GM12878 (cell line): ENCODE measurements at regions not wholly inside any gene's neighbourhood (a gene's known extent, or its start where the extent isn't known, plus 50 kb on each side); places are given as distances from the start of the nearest gene placed in this dataset.

ENCODE experiments used
- ATAC-seq: fragments of 200-7000 bp; cut with Tn5 transposase; 3 replicates; pipeline ENCODE4 v1.9.1; 2020; ENCODE audit warnings: mild to moderate bottlenecking, moderate library complexity
- BruUV-seq: library from RNA; stranded (reverse); fragments of 400-500 nt; replicated peaks from 2 replicates; lab custom pipeline; 2021; lab: Mats Ljungman, UMichigan
- CTCF ChIA-PET: fragments of 300-600 bp; sonication (Branson Sonifier 250); formaldehyde crosslinking; extraction: SDS; loops from one replicate; lab custom pipeline; 2021; ENCODE audit warnings: inconsistent platforms; lab: Yijun Ruan, JAX
- POLR2A ChIA-PET: fragments of 350-600 bp; formaldehyde crosslinking; extraction: SDS; loops from one replicate; lab custom pipeline; 2021; ENCODE audit warnings: inconsistent platforms; lab: Charles Lee
- RAD21 ChIA-PET: fragments of 300-600 bp; sonication (Branson Sonifier 250); formaldehyde crosslinking; loops from one replicate; lab custom pipeline; 2023; ENCODE audit warnings: antibody characterized with exemption; ENCODE audit not compliant: unreplicated experiment; lab: Charles Lee
- SMC1A ChIA-PET: fragments of 300-600 bp; sonication (Branson Sonifier 250); formaldehyde crosslinking; loops from one replicate; lab custom pipeline; 2023; ENCODE audit not compliant: unreplicated experiment, uncharacterized antibody; lab: Charles Lee
- DNase-seq: peaks from one replicate; pipeline ENCODE4 v3.0.0-alpha.2; 2011; ENCODE audit warnings: low read depth, low spot score
- FAIRE-seq: peaks from 3 replicates; lab custom pipeline; 2011; peaks lifted over from hg19 to GRCh38; lab: Jason Lieb, UNC
- H2AFZ ChIP-seq: 2 replicates; pipeline ENCODE4 v1.6.0; 2011; ENCODE audit warnings: low read depth, low read length, control low read depth; ENCODE audit not compliant: control insufficient read depth
- H3K27ac ChIP-seq: 2 replicates; pipeline ENCODE4 v1.5.1; 2011; ENCODE audit warnings: control low read depth; ENCODE audit not compliant: control insufficient read depth, insufficient read depth
- H3K27me3 ChIP-seq, 2 experiments: replicated peaks in 1 of 2; 2 replicates each; pipeline versions ENCODE4 v1.6.0 to v1.6.1; 2011; ENCODE audit warnings: low read length in 1 of 2; ENCODE audit not compliant: control insufficient read depth in 2 of 2, insufficient read depth in 2 of 2
- H3K36me3 ChIP-seq, 2 experiments: 2 replicates each; pipeline ENCODE4 v1.5.1; 2011; ENCODE audit warnings: low read length in 1 of 2; ENCODE audit not compliant: control insufficient read depth in 2 of 2, insufficient read depth in 2 of 2
- H3K4me1 ChIP-seq: 2 replicates; pipeline ENCODE4 v1.6.1; 2011; ENCODE audit warnings: mild to moderate bottlenecking, low read length, moderate library complexity, mixed read lengths; ENCODE audit not compliant: control insufficient read depth, insufficient read depth
- H3K4me2 ChIP-seq: 2 replicates; pipeline ENCODE4 v1.6.0; 2011; ENCODE audit warnings: control low read depth; ENCODE audit not compliant: control insufficient read depth, insufficient read depth
- H3K4me3 ChIP-seq: fragments of 200-600 bp; sonication (generic); 2 replicates; pipeline ENCODE4 v1.5.1; 2016
- H3K79me2 ChIP-seq: 2 replicates; pipeline ENCODE4 v1.6.0; 2011; ENCODE audit warnings: low read length; ENCODE audit not compliant: control insufficient read depth, insufficient read depth
- H3K9ac ChIP-seq: 2 replicates; pipeline ENCODE4 v1.8.0; 2011; ENCODE audit warnings: low read length, control low read depth, mixed read lengths; ENCODE audit not compliant: control insufficient read depth, insufficient read depth
- H3K9me3 ChIP-seq: replicated peaks from 3 replicates; pipeline ENCODE4 v1.5.1; 2011; ENCODE audit warnings: mild to moderate bottlenecking, low read length; ENCODE audit not compliant: control insufficient read depth, insufficient read depth
- H4K20me1 ChIP-seq: 2 replicates; pipeline ENCODE4 v1.6.0; 2011; ENCODE audit not compliant: control insufficient read depth, insufficient read depth
- BCL11A ChIP-seq: IDR thresholded peaks from 2 replicates; pipeline ENCODE4 v1.6.1; 2011; ENCODE audit warnings: low read depth, low read length
- EED ChIP-seq: sonication (generic); IDR thresholded peaks from 2 replicates; pipeline ENCODE4 v1.6.1; 2016; ENCODE audit warnings: antibody characterized with exemption, low read depth
- FOXK2 ChIP-seq: fragments of 450-650 bp; IDR thresholded peaks from 2 replicates; pipeline ENCODE4 v1.6.1; 2017; ENCODE audit warnings: mild to moderate bottlenecking, moderate library complexity
- JUNB ChIP-seq: IDR thresholded peaks from 2 replicates; pipeline ENCODE4 v1.6.1; 2016; ENCODE audit warnings: antibody characterized with exemption, mild to moderate bottlenecking
- NFIC ChIP-seq: IDR thresholded peaks from 2 replicates; pipeline ENCODE4 v1.6.1; 2012; ENCODE audit warnings: low read depth, mild to moderate bottlenecking, inconsistent platforms, low read length, moderate library complexity
- WGBS: methylation state at CpG from one replicate; pipeline ENCODE4 v1.1.6; 2016; ENCODE audit warnings: low lambda C conversion rate; ENCODE audit not compliant: insufficient replicate concordance, insufficient coverage; ENCODE audit errors: missing lambda C conversion rate; 5-methylcytosine and 5-hydroxymethylcytosine counted together
- in situ Hi-C: fragments of 300-500 bp; cut with MboI; formaldehyde crosslinking; loops from 9 replicates; pipeline ENCODE4 v1.14.3; 2018; ENCODE audit warnings: mixed read lengths
- intact Hi-C: fragments of 100-400 bp; cut with micrococcal nuclease; formaldehyde crosslinking; loops from one replicate; pipeline ENCODE4 v1.14.2; 2022; ENCODE audit not compliant: unreplicated experiment
- TF ChIP-seq, protein P1 (sequence below): fragments of 450-650 bp; formaldehyde crosslinking; IDR thresholded peaks from 2 replicates; pipeline ENCODE4 v1.4.0; 2020; ENCODE audit warnings: mild to moderate bottlenecking, moderate library complexity
- TF ChIP-seq, protein P2 (sequence below): fragments of 450-650 bp; IDR thresholded peaks from 2 replicates; pipeline ENCODE4 v1.6.1; 2014; ENCODE audit warnings: mild to moderate bottlenecking
- TF ChIP-seq, protein P3 (sequence below): fragments of 450-650 bp; conservative IDR thresholded peaks from 2 replicates; pipeline ENCODE4 v1.6.1; 2017; ENCODE audit warnings: mild to moderate bottlenecking, moderate library complexity
- TF ChIP-seq, protein P4 (sequence below): fragments of 450-650 bp; IDR thresholded peaks from 2 replicates; pipeline ENCODE4 v1.6.1; 2017; ENCODE audit warnings: mild to moderate bottlenecking
- TF ChIP-seq, protein P5 (sequence below), 3 experiments: IDR thresholded peaks in 2 of 3; conservative IDR thresholded peaks in 1 of 3; 2 replicates each; pipeline ENCODE4 v1.5.1; 2011; ENCODE audit warnings: low read depth in 3 of 3, low read length in 3 of 3, mild to moderate bottlenecking in 3 of 3, control low read depth in 2 of 3, moderate library complexity in 2 of 3, inconsistent platforms in 1 of 3, mixed read lengths in 1 of 3; ENCODE audit not compliant: control insufficient read depth in 2 of 3, insufficient read depth in 1 of 3; ENCODE audit errors: extremely low read depth in 1 of 3
- TF ChIP-seq, protein P6 (sequence below): IDR thresholded peaks from 2 replicates; pipeline ENCODE4 v1.6.1; 2012; ENCODE audit warnings: low read depth, low read length, improper control_type of control experiment

DNA sequence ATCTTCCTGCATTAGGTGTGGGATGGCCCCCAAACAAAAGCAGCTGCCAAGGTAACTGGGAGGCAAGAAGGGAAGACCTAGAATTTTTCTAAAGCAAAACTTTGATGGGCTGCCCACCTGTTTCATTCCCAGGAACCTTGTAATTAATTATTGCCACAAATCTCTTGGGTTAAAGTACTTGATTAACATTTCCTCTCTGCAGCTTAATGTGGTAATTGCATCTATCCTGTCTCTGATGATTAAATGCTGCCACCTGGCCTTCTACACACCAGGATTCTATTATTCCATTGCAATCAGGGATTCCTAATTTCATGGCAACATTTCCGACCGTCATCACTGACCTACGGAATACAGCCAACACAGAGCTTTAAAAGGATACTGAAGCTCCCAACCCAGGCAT lies 68.3 kb upstream of the RC3H1 start:
- in situ Hi-C loops: loop anchor here (25.0 kb wide), 1 partner anchor 647 kb away; no protein-coding TSS in a partner anchor
- RAD21 ChIA-PET: no interaction called here
- no TSS peak for BruUV-seq
- Histone ChIP-seq H4K20me1 (no peaks in the 10 kb centered on the region), H2AFZ (no peak overlapping the region), H3K79me2 (no peaks in the 10 kb centered on the region), H3K4me1 (no peaks in the 10 kb centered on the region), H3K27ac (no peak overlapping the region), H3K36me3 (no peaks in the 10 kb centered on the region), H3K9ac (no peak overlapping the region), H3K9me3 (no peaks in the 10 kb centered on the region; the same call in 2 of the 3 replicates), H3K4me3 (no peak overlapping the region), H3K4me2 (no peak overlapping the region), H3K27me3 (no peaks in the 10 kb centered on the region)
- ATAC-seq (no peak), DNase-seq (no peak), FAIRE-seq (no peak)
- CTCF ChIA-PET: no interaction called here
- SMC1A ChIA-PET: no interaction called here
- POLR2A ChIA-PET: no interaction called here
- 92% methylated on average over 3 of the region's 3 CpGs for WGBS
- intact Hi-C loops: loop anchor here (5.0 to 10.0 kb wide), 2 partner anchors 127 to 654 kb away; no protein-coding TSS in a partner anchor
- TF ChIP-seq, protein P1, sequence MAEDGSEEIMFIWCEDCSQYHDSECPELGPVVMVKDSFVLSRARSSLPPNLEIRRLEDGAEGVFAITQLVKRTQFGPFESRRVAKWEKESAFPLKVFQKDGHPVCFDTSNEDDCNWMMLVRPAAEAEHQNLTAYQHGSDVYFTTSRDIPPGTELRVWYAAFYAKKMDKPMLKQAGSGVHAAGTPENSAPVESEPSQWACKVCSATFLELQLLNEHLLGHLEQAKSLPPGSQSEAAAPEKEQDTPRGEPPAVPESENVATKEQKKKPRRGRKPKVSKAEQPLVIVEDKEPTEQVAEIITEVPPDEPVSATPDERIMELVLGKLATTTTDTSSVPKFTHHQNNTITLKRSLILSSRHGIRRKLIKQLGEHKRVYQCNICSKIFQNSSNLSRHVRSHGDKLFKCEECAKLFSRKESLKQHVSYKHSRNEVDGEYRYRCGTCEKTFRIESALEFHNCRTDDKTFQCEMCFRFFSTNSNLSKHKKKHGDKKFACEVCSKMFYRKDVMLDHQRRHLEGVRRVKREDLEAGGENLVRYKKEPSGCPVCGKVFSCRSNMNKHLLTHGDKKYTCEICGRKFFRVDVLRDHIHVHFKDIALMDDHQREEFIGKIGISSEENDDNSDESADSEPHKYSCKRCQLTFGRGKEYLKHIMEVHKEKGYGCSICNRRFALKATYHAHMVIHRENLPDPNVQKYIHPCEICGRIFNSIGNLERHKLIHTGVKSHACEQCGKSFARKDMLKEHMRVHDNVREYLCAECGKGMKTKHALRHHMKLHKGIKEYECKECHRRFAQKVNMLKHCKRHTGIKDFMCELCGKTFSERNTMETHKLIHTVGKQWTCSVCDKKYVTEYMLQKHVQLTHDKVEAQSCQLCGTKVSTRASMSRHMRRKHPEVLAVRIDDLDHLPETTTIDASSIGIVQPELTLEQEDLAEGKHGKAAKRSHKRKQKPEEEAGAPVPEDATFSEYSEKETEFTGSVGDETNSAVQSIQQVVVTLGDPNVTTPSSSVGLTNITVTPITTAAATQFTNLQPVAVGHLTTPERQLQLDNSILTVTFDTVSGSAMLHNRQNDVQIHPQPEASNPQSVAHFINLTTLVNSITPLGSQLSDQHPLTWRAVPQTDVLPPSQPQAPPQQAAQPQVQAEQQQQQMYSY: no peak
- TF ChIP-seq FOXK2: no peak
- TF ChIP-seq, protein P2, sequence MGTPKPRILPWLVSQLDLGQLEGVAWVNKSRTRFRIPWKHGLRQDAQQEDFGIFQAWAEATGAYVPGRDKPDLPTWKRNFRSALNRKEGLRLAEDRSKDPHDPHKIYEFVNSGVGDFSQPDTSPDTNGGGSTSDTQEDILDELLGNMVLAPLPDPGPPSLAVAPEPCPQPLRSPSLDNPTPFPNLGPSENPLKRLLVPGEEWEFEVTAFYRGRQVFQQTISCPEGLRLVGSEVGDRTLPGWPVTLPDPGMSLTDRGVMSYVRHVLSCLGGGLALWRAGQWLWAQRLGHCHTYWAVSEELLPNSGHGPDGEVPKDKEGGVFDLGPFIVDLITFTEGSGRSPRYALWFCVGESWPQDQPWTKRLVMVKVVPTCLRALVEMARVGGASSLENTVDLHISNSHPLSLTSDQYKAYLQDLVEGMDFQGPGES: no peak
- TF ChIP-seq, protein P3, sequence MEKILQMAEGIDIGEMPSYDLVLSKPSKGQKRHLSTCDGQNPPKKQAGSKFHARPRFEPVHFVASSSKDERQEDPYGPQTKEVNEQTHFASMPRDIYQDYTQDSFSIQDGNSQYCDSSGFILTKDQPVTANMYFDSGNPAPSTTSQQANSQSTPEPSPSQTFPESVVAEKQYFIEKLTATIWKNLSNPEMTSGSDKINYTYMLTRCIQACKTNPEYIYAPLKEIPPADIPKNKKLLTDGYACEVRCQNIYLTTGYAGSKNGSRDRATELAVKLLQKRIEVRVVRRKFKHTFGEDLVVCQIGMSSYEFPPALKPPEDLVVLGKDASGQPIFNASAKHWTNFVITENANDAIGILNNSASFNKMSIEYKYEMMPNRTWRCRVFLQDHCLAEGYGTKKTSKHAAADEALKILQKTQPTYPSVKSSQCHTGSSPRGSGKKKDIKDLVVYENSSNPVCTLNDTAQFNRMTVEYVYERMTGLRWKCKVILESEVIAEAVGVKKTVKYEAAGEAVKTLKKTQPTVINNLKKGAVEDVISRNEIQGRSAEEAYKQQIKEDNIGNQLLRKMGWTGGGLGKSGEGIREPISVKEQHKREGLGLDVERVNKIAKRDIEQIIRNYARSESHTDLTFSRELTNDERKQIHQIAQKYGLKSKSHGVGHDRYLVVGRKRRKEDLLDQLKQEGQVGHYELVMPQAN: no peak
- TF ChIP-seq NFIC: no peak
- TF ChIP-seq, protein P4, sequence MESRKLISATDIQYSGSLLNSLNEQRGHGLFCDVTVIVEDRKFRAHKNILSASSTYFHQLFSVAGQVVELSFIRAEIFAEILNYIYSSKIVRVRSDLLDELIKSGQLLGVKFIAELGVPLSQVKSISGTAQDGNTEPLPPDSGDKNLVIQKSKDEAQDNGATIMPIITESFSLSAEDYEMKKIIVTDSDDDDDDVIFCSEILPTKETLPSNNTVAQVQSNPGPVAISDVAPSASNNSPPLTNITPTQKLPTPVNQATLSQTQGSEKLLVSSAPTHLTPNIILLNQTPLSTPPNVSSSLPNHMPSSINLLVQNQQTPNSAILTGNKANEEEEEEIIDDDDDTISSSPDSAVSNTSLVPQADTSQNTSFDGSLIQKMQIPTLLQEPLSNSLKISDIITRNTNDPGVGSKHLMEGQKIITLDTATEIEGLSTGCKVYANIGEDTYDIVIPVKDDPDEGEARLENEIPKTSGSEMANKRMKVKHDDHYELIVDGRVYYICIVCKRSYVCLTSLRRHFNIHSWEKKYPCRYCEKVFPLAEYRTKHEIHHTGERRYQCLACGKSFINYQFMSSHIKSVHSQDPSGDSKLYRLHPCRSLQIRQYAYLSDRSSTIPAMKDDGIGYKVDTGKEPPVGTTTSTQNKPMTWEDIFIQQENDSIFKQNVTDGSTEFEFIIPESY: no peak
- TF ChIP-seq, protein P5, sequence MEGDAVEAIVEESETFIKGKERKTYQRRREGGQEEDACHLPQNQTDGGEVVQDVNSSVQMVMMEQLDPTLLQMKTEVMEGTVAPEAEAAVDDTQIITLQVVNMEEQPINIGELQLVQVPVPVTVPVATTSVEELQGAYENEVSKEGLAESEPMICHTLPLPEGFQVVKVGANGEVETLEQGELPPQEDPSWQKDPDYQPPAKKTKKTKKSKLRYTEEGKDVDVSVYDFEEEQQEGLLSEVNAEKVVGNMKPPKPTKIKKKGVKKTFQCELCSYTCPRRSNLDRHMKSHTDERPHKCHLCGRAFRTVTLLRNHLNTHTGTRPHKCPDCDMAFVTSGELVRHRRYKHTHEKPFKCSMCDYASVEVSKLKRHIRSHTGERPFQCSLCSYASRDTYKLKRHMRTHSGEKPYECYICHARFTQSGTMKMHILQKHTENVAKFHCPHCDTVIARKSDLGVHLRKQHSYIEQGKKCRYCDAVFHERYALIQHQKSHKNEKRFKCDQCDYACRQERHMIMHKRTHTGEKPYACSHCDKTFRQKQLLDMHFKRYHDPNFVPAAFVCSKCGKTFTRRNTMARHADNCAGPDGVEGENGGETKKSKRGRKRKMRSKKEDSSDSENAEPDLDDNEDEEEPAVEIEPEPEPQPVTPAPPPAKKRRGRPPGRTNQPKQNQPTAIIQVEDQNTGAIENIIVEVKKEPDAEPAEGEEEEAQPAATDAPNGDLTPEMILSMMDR (IDR thresholded peaks at IDR 0.05 in 2 of 3, conservative IDR thresholded peaks at IDR 0.05 in 1 of 3; ENCODE audit: control insufficient read depth in 2 of 3, extremely low read depth in 1 of 3, insufficient read depth in 1 of 3, low read depth in 3 of 3, low read length in 3 of 3): no peak
- TF ChIP-seq, protein P6, sequence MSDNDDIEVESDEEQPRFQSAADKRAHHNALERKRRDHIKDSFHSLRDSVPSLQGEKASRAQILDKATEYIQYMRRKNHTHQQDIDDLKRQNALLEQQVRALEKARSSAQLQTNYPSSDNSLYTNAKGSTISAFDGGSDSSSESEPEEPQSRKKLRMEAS: no peak
- no peak for TF ChIP-seq EED
- no peak for TF ChIP-seq JUNB
- TF ChIP-seq BCL11A: no peak
